Left lung (tissue), 4 donors: ENCODE measurements at regions not wholly inside any gene's neighbourhood (a gene's known extent, or its start where the extent isn't known, plus 50 kb on each side); places are given as distances from the start of the nearest gene placed in this dataset.

Experiments used
- ATAC-seq: fragments of 200-7000 bp; cut with Tn5 transposase; one replicate; pipeline ENCODE4 v1.9.1; 2020; ENCODE audit warnings: moderate library complexity
- DNase-seq, 4 donors: peaks; one replicate each; pipeline ENCODE4 v3.0.0-alpha.2; 2013 to 2020
- H3K27ac ChIP-seq, 2 donors: fragments of 200-600 bp; sonication (generic) in 1 of 2; one replicate each; pipeline versions ENCODE4 v1.5.0 to v1.8.0; 2020 to 2021
- H3K27me3 ChIP-seq, 2 donors: fragments of 200-600 bp; sonication (generic) in 1 of 2; one replicate each; pipeline versions ENCODE4 v1.5.0 to v1.8.0; 2020 to 2021
- H3K36me3 ChIP-seq, 2 donors: fragments of 200-600 bp; sonication (generic) in 1 of 2; one replicate each; pipeline versions ENCODE4 v1.5.0 to v1.8.0; 2020 to 2021
- H3K4me1 ChIP-seq, 2 donors: fragments of 200-600 bp; one replicate each; pipeline ENCODE4 v1.8.0; 2021
- H3K4me3 ChIP-seq, 2 donors: fragments of 200-600 bp; sonication (generic) in 1 of 2; one replicate each; pipeline versions ENCODE4 v1.5.0 to v1.8.0; 2020 to 2021; ENCODE audit warnings: mild to moderate bottlenecking in 1 of 2
- H3K9me3 ChIP-seq, 2 donors: fragments of 200-600 bp; sonication (generic) in 1 of 2; one replicate each; pipeline versions ENCODE4 v1.5.0 to v1.8.0; 2020 to 2021
- intact Hi-C, 2 donors: fragments of 100-400 bp; cut with DNase I; formaldehyde crosslinking; loops; one replicate each; pipeline versions ENCODE4 v1.11.2 to v1.14.2; 2022
- TF ChIP-seq, protein P1 (sequence below), 2 donors: fragments of 200-600 bp; sonication (generic) in 1 of 2; IDR thresholded peaks; one replicate each; pipeline versions ENCODE4 v1.5.0 to v1.8.0; 2021; ENCODE audit warnings: antibody characterized with exemption in 2 of 2
- donor health status: DM: no; HTN: yes; CAD: no.
- donor health status: DM: no; HTN: no; CAD: no.

DNA sequence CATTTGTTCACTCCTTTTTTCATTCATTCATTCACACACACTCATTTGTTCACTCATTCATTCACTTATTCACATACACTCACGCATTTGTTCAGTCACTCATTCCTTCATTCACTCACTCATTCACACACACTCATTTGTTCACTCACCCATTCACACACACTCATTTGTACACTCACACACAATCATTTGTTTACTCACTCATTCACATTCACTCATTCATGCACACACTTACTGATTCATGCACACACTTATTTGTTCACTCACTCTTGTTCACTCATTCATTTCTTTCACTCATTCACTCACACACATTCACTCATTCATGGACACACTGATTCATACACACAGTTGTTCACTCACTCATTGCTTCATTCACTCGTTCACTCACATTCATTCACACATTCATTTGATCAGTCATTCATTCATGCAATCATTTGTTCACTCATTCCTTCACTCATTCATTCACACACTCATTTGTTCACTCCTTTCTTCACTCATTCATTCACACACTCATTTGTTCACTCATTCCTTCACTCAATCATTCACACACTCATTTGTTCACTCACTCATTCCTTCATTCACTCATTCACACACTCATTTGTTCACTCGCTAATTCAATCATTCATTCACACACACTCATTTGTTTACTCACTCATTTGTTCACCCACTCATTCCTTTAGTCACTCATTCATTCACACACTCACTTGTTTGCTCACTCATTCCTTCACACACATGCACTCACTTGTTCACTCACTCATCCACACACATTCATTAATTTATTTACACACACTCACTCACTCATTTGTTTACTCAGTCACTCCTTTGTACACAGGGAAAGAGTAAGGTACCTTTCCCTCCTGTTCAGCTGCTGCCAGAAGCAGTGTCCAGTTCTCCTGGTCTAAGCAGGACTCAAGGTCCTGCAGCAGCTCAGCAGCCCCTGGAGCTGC is 50.7 kb upstream of the BHLHE23 start:
- ATAC-seq: no peak
- TF ChIP-seq, protein P1, sequence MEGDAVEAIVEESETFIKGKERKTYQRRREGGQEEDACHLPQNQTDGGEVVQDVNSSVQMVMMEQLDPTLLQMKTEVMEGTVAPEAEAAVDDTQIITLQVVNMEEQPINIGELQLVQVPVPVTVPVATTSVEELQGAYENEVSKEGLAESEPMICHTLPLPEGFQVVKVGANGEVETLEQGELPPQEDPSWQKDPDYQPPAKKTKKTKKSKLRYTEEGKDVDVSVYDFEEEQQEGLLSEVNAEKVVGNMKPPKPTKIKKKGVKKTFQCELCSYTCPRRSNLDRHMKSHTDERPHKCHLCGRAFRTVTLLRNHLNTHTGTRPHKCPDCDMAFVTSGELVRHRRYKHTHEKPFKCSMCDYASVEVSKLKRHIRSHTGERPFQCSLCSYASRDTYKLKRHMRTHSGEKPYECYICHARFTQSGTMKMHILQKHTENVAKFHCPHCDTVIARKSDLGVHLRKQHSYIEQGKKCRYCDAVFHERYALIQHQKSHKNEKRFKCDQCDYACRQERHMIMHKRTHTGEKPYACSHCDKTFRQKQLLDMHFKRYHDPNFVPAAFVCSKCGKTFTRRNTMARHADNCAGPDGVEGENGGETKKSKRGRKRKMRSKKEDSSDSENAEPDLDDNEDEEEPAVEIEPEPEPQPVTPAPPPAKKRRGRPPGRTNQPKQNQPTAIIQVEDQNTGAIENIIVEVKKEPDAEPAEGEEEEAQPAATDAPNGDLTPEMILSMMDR (IDR thresholded peaks at IDR 0.05): no peak
- Histone ChIP-seq H3K27me3 (peaks cover 0 to 78% of the 10 kb centered on the region in 2 donors), H3K27ac (no peak overlapping the region), H3K4me3 (no peak overlapping the region), H3K4me1 (peaks cover 0 to 8% of the 10 kb centered on the region in 2 donors), H3K36me3 (no peaks in the 10 kb centered on the region), H3K9me3 (no peaks in the 10 kb centered on the region)
- intact Hi-C loops: loop anchor here (10.0 kb wide), 2 partner anchors 57 to 127 kb away; no protein-coding TSS in a partner anchor
- peak in 1 of 4 donors; percentile 26 for DNase-seq

DNA sequence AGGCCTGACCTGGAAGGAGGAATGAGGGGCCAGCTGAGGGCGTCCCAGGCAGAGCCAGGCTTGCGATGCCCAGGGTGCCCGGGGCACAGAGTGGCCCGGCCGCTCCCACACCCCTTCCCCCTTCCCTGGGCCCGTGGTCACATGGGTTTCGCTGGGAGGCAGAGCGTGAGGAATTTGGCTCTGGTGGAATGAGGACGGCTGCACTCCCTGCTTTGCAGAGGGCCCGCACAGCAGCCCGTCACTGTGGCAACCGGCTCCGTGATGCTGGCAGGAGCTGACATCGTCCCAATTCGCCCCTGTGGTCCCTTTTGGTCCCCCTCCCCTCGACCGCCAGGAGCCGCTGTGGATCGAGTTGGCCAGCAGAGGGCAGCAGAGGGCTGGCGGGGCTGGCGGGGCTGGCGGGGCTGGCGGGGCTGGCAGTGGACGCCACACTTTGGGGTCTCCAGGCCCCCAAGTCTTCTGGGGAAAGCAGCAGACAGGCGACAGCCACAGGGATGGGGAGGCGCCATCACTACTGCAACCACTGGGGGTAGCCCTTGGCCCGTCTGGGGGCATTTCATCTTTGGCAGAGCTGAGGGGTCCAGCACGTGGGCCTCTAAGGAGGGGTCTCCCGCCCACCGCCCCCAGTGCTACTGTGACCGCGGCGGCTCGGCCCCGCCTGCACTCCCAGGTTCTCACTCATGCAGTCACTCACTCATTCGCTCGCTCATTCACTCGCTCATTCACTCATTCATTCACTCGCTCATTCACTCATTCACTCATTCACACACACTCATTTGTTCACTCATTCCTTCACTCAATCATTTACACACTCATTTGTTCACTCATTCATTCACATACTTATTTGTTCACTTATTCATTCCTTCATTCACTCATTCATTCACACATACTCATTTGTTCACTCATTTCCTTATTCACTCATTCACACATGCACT is 49.7 kb upstream of the BHLHE23 start:
- H3K4me1 ChIP-seq: peaks cover 0 to 8% of the 10 kb centered on the region in 2 donors
- no peaks in the 10 kb centered on the region for H3K36me3 ChIP-seq
- intact Hi-C loops: loop anchor here (10.0 kb wide), 2 partner anchors 58 to 128 kb away; no protein-coding TSS in a partner anchor
- H3K9me3 ChIP-seq: no peaks in the 10 kb centered on the region
- H3K4me3 ChIP-seq: no peak overlapping the region
- peaks cover 0 to 82% of the 10 kb centered on the region in 2 donors for H3K27me3 ChIP-seq
- H3K27ac ChIP-seq: no peak overlapping the region
- DNase-seq (peak; percentile 22 to 79 (median 32)), ATAC-seq (peak; percentile 83)
- TF ChIP-seq, protein P1 (IDR thresholded peaks at IDR 0.05): peak; percentile 79 to 80
